Nephron progenitor cell (in vitro differentiated cells): ENCODE measurements at regions not wholly inside any gene's neighbourhood (a gene's known extent, or its start where the extent isn't known, plus 50 kb on each side); places are given as distances from the start of the nearest gene placed in this dataset.

ENCODE experiments used
- DNase-seq: peaks from one replicate; pipeline ENCODE4 v3.0.0; 2021
- H3K27ac Mint-ChIP-seq: 2 replicates; pipeline ENCODE4 v1.8.0; 2021; ENCODE audit warnings: mild to moderate bottlenecking, moderate library complexity, mixed read lengths
- H3K27me3 Mint-ChIP-seq: 2 replicates; pipeline ENCODE4 v1.8.0; 2021; ENCODE audit warnings: mild to moderate bottlenecking, low read depth, mixed read lengths; ENCODE audit not compliant: poor library complexity
- H3K36me3 Mint-ChIP-seq: 2 replicates; pipeline ENCODE4 v1.8.0; 2021; ENCODE audit warnings: low read depth, mixed read lengths
- H3K4me1 Mint-ChIP-seq: 2 replicates; pipeline ENCODE4 v1.8.0; 2021; ENCODE audit warnings: mixed read lengths
- H3K4me3 Mint-ChIP-seq: 2 replicates; pipeline ENCODE4 v1.8.0; 2021; ENCODE audit warnings: mild to moderate bottlenecking, moderate library complexity, mixed read lengths
- H3K9me3 Mint-ChIP-seq: 2 replicates; pipeline ENCODE4 v1.8.0; 2021; ENCODE audit warnings: mild to moderate bottlenecking, moderate library complexity, mixed read lengths
- TF ChIP-seq, protein P1 (sequence below): fragments of 200-600 bp; sonication (generic); IDR thresholded peaks from 2 replicates; pipeline ENCODE4 v1.5.0; 2021; ENCODE audit warnings: antibody characterized with exemption

- Mint-ChIP-seq H3K27me3 (peaks cover 21% of the 10 kb centered on the region), H3K27ac (no peak overlapping the region), H3K4me3 (no peak overlapping the region), H3K4me1 (no peaks in the 10 kb centered on the region), H3K9me3 (no peaks in the 10 kb centered on the region), H3K36me3 (no peaks in the 10 kb centered on the region)
- TF ChIP-seq, protein P1, sequence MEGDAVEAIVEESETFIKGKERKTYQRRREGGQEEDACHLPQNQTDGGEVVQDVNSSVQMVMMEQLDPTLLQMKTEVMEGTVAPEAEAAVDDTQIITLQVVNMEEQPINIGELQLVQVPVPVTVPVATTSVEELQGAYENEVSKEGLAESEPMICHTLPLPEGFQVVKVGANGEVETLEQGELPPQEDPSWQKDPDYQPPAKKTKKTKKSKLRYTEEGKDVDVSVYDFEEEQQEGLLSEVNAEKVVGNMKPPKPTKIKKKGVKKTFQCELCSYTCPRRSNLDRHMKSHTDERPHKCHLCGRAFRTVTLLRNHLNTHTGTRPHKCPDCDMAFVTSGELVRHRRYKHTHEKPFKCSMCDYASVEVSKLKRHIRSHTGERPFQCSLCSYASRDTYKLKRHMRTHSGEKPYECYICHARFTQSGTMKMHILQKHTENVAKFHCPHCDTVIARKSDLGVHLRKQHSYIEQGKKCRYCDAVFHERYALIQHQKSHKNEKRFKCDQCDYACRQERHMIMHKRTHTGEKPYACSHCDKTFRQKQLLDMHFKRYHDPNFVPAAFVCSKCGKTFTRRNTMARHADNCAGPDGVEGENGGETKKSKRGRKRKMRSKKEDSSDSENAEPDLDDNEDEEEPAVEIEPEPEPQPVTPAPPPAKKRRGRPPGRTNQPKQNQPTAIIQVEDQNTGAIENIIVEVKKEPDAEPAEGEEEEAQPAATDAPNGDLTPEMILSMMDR = no peak
- no peak for DNase-seq
Measured at GRCh38 chr7:32378988-32379387, 111.2 kb downstream of the LSM5 start.

DNA sequence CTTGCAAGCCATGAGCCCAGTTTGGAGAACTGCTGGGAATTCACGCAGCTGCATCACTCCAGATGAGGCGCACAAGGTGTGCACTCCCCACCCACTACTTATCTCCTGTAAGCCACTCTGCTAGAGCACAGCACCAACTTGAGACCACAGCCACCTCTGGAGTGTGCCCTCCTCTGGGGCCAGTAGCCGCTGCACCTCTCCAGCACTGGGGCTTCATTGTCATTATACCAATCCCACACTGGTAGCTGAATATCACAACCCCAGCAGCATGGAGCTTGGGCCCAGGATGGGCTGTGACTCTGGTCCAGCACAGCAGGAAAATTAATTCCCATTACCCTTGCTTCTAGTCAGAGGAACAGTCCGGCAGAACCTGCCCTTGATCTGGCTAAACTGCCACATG is 125.6 kb downstream of the LSM5 start:
- H3K9me3 Mint-ChIP-seq = peaks cover 12% of the 10 kb centered on the region
- H3K27me3 Mint-ChIP-seq = peaks cover 43% of the 10 kb centered on the region
- TF ChIP-seq, protein P1 = no peak
- no peaks in the 10 kb centered on the region for H3K36me3 Mint-ChIP-seq
- no peak overlapping the region for H3K27ac Mint-ChIP-seq
- no peaks in the 10 kb centered on the region for H3K4me1 Mint-ChIP-seq
- no peak for DNase-seq
- H3K4me3 Mint-ChIP-seq = no peak overlapping the region

DNA sequence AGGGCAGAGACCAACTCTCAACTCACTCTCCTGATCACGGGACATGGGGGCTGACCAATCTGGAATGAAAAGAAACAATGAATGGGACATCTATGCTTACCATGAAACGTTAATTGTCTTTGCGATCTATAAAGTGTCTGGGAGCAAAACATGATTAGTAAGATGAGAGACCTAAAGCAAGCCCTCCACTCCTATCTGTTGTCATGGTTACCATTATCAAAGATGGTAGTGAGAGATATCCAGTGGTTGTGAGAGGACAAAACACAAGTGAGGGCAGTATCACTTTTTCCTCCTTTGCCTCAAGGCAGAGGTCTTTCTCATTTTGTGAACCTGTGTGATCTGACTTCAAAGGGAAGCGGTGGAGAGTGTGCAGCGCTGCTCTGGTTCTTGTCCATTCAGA is 130.1 kb downstream of the LSM5 start:
- no peak overlapping the region for H3K4me3 Mint-ChIP-seq
- H3K4me1 Mint-ChIP-seq = peaks cover 9% of the 10 kb centered on the region
- H3K27me3 Mint-ChIP-seq = peaks cover 37% of the 10 kb centered on the region

DNA sequence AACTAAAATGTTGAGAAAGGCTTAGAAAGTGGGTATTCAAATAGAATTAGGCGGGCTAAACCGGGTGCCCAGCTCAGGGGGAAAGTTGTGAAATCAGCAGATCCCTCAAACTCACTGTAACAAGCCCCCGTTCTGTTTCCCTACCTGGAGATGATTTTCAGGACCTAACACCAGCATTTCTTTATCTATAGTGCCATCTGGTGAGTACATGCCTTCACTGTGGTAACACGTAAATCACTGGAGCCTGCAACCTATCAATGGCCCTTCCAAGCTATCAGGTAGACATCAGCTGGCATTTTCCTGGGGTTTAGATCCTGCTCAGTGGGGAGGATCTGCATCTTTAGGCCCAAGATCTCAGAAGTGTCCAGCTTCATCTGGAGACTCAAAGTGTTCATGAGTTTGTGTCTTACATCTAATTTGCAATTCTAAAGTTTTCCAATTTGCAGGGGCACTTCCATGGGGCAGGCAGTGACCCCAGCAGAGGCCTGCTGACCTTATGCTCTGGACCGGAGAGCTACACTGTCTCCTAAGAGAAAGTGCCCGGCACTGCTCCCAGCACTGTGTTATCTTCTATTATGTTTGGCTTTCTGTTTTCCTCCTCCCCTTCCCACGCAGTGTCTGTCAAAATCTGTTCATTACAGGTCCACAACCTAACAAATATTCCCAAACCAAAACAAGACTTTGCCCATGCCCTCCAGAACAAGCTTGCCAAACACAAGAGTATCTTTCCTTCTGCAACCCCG is 132.5 kb downstream of the LSM5 start:
- Mint-ChIP-seq H3K27me3 (peaks cover 47% of the 10 kb centered on the region), H3K27ac (no peak overlapping the region), H3K36me3 (no peaks in the 10 kb centered on the region), H3K4me1 (peaks cover 9% of the 10 kb centered on the region), H3K4me3 (no peak overlapping the region), H3K9me3 (no peaks in the 10 kb centered on the region)
- TF ChIP-seq, protein P1 = no peak
- DNase-seq = no peak

More for the DNA sequence above, 130.1 kb downstream of the LSM5 start:
- Mint-ChIP-seq H3K36me3 (no peaks in the 10 kb centered on the region), H3K9me3 (no peaks in the 10 kb centered on the region), H3K27ac (no peak overlapping the region)
- DNase-seq = no peak
- TF ChIP-seq, protein P1 = no peak

DNA sequence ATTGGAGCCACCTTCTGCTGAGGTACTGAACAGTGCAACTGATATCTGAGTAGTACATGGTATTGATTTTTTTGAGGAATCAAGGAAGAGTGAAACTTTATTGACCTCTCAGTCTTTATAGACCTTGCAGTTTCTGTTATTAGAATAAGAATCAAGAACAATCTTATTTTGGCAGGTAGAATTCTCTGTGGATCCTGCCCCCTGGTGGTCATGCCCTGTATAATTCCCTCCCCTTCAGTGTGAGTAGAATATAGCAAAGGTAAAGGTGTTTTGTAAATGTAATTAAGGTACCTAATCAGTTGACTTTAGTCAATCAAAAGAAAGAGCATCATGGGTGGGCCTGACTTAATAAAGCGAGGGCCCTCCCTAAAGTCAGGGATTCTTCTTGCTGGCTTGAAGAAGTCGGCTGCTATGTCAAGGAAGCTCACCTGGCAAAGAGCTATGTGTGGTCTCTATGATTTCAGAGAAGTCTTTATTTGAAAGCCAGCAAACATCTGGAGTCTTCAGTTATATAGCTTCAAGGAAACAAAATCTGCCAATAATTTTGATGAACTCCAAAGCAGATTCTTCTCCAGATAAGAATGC is 142.8 kb downstream of the LSM5 start:
- Mint-ChIP-seq H3K27me3 (peaks cover 5% of the 10 kb centered on the region), H3K36me3 (no peaks in the 10 kb centered on the region), H3K9me3 (no peaks in the 10 kb centered on the region), H3K4me1 (no peaks in the 10 kb centered on the region), H3K4me3 (no peak overlapping the region), H3K27ac (no peak overlapping the region)
- peak; percentile 46 for DNase-seq
- TF ChIP-seq, protein P1 = peak; percentile 80

- Mint-ChIP-seq H3K4me3 (no peak overlapping the region), H3K36me3 (no peaks in the 10 kb centered on the region), H3K4me1 (no peaks in the 10 kb centered on the region), H3K27ac (no peak overlapping the region), H3K27me3 (peaks cover 5% of the 10 kb centered on the region), H3K9me3 (no peaks in the 10 kb centered on the region)
- TF ChIP-seq, protein P1 = no peak
- DNase-seq = no peak
Measured at GRCh38 chr7:32346253-32346652, 143.9 kb downstream of the LSM5 start.
